Kidney capillary endothelial cell (primary cell): ENCODE measurements at regions not wholly inside any gene's neighbourhood (a gene's known extent, or its start where the extent isn't known, plus 50 kb on each side); places are given as distances from the start of the nearest gene placed in this dataset.

Source experiments
- DNase-seq: peaks from one replicate; pipeline ENCODE4 v3.0.0-alpha.2; 2018; ENCODE audit warnings: low spot score

GRCh38 chrX:149274516-149275105, 230.5 kb downstream of the IDS start:
- no peak for DNase-seq

GRCh38 chrX:149272690-149273463, 232.2 kb downstream of the IDS start:
- no peak for DNase-seq

GRCh38 chrX:149267878-149268813, 237.0 kb downstream of the IDS start:
- DNase-seq = no peak

GRCh38 chrX:149262086-149262485, 243.0 kb downstream of the IDS start:
- no peak for DNase-seq

GRCh38 chrX:149259241-149259640, 245.9 kb downstream of the IDS start:
- no peak for DNase-seq

- no peak for DNase-seq
These were observed 249.2 kb downstream of the IDS start for GRCh38 chrX:149255860-149256259.

- no peak for DNase-seq
These were observed 257.0 kb downstream of the IDS start for GRCh38 chrX:149248073-149248625.

GRCh38 chrX:149230689-149231088, 274.4 kb downstream of the IDS start:
- DNase-seq = no peak

GRCh38 chrX:149223854-149224253, 281.3 kb downstream of the IDS start:
- no peak for DNase-seq

- no peak for DNase-seq
These were observed 283.1 kb downstream of the IDS start for GRCh38 chrX:149222040-149222439.

GRCh38 chrX:149221230-149221629, 283.9 kb downstream of the IDS start:
- DNase-seq = no peak

GRCh38 chrX:149213264-149213663, 291.8 kb downstream of the IDS start:
- DNase-seq = no peak

- DNase-seq = no peak
These were observed 296.8 kb downstream of the IDS start for GRCh38 chrX:149208307-149208706.

- no peak for DNase-seq
These were observed 297.6 kb downstream of the IDS start for GRCh38 chrX:149207518-149207917.

GRCh38 chrX:149205937-149206336, 299.2 kb downstream of the IDS start:
- no peak for DNase-seq

GRCh38 chrX:149205081-149205480, 300.0 kb downstream of the IDS start:
- DNase-seq = no peak

GRCh38 chrX:149199734-149200133, 305.4 kb downstream of the IDS start:
- no peak for DNase-seq

GRCh38 chrX:149198980-149199732, 305.9 kb downstream of the IDS start:
- DNase-seq = no peak

GRCh38 chrX:149185087-149185486, 320.0 kb downstream of the IDS start:
- DNase-seq = no peak

GRCh38 chrX:149161435-149162088, 343.5 kb downstream of the IDS start:
- no peak for DNase-seq

GRCh38 chrX:149157976-149158375, 347.1 kb downstream of the IDS start:
- DNase-seq = no peak
